Right hindlimb (tissue), 1 donor: ENCODE measurements at regions not wholly inside any gene's neighbourhood (a gene's known extent, or its start where the extent isn't known, plus 50 kb on each side); places are given as distances from the start of the nearest gene placed in this dataset.
"Not testable (repeated sequence)": the region's sequence is repeated elsewhere in the genome, so short reads cannot be mapped to it uniquely, and the experiment has no call there.

Experiments used
- DNase-seq: peaks from one replicate; pipeline ENCODE4 v3.0.0-alpha.2; 2018

GRCh38 chr4:68720723-68721122, 50.3 kb upstream of the UGT2B15 start:
- not testable (repeated sequence) for DNase-seq

GRCh38 chr4:68724426-68724825, 54.0 kb upstream of the UGT2B15 start:
- no peak for DNase-seq

- DNase-seq: no peak
Measured at GRCh38 chr4:68724922-68725321, 54.5 kb upstream of the UGT2B15 start.

GRCh38 chr4:68732653-68733466, 62.4 kb upstream of the UGT2B15 start:
- DNase-seq: no peak

GRCh38 chr4:68734095-68734494, 63.6 kb upstream of the UGT2B15 start:
- no peak for DNase-seq

- no peak for DNase-seq
Measured at GRCh38 chr4:68735106-68735505, 64.7 kb upstream of the UGT2B15 start.

GRCh38 chr4:68736813-68737212, 66.4 kb upstream of the UGT2B15 start:
- DNase-seq: no peak

GRCh38 chr4:68738036-68738435, 67.6 kb upstream of the UGT2B15 start:
- no peak for DNase-seq

GRCh38 chr4:68744368-68744767, 71.4 kb upstream of the UGT2B10 start:
- no peak for DNase-seq

- no peak for DNase-seq
Measured at GRCh38 chr4:68748181-68748991, 67.4 kb upstream of the UGT2B10 start.

GRCh38 chr4:68750555-68750954, 65.2 kb upstream of the UGT2B10 start:
- no peak for DNase-seq

GRCh38 chr4:68751138-68751537, 64.7 kb upstream of the UGT2B10 start:
- no peak for DNase-seq

- DNase-seq: peak; percentile 27
Measured at GRCh38 chr4:68765876-68766275, 49.9 kb upstream of the UGT2B10 start.
